HFFc6 (cell line): ENCODE measurements at regions not wholly inside any gene's neighbourhood (a gene's known extent, or its start where the extent isn't known, plus 50 kb on each side); places are given as distances from the start of the nearest gene placed in this dataset.

ENCODE experiments used
- DNase-seq: peaks from one replicate; pipeline ENCODE4 v3.0.0-alpha.2; 2018
- H3K27ac Mint-ChIP-seq: 2 replicates; pipeline ENCODE4 v1.8.0; 2020; ENCODE audit warnings: mild to moderate bottlenecking, mixed read lengths
- H3K27me3 Mint-ChIP-seq: 2 replicates; pipeline ENCODE4 v1.8.0; 2021; ENCODE audit warnings: mild to moderate bottlenecking, moderate library complexity, mixed read lengths; ENCODE audit not compliant: insufficient read depth
- H3K36me3 Mint-ChIP-seq: 2 replicates; pipeline ENCODE4 v1.8.0; 2021; ENCODE audit warnings: low read depth, mixed read lengths
- H3K4me1 Mint-ChIP-seq: 2 replicates; pipeline ENCODE4 v1.8.0; 2020; ENCODE audit warnings: low read depth, mixed read lengths
- H3K4me3 Mint-ChIP-seq: 2 replicates; pipeline ENCODE4 v1.8.0; 2020; ENCODE audit warnings: mild to moderate bottlenecking, moderate library complexity, mixed read lengths
- H3K9me3 Mint-ChIP-seq: 2 replicates; pipeline ENCODE4 v1.8.0; 2020; ENCODE audit warnings: mild to moderate bottlenecking, mixed read lengths
- CTCF ChIP-seq: fragments of 200-600 bp; sonication (generic); IDR thresholded peaks from 2 replicates; pipeline ENCODE4 v1.5.0; 2021; ENCODE audit warnings: antibody characterized with exemption, mild to moderate bottlenecking

GRCh38 chr1:173400387-173400995 is 76.6 kb upstream of the PRDX6 start:
- peaks cover 8% of the 10 kb centered on the region for H3K4me1 Mint-ChIP-seq
- DNase-seq, result no peak
- 0 out of 2 replicates have a peak, but pooled peaks cover 8% of the 10 kb centered on the region for H3K36me3 Mint-ChIP-seq
- H3K27me3 Mint-ChIP-seq, result no peaks in the 10 kb centered on the region
- TF ChIP-seq CTCF, result no peak
- no peaks in the 10 kb centered on the region for H3K9me3 Mint-ChIP-seq
- H3K4me3 Mint-ChIP-seq, result no peak overlapping the region
- H3K27ac Mint-ChIP-seq, result no peak overlapping the region

GRCh38 chr1:173403996-173404395 is 73.1 kb upstream of the PRDX6 start:
- Mint-ChIP-seq H3K27me3 (peaks cover 3% of the 10 kb centered on the region; the same call in 1 of the 2 replicates), H3K9me3 (no peaks in the 10 kb centered on the region), H3K4me3 (no peak overlapping the region), H3K36me3 (0 out of 2 replicates have a peak, but pooled peaks cover 6% of the 10 kb centered on the region), H3K4me1 (peaks cover 23% of the 10 kb centered on the region), H3K27ac (no peak overlapping the region)
- DNase-seq, result no peak
- TF ChIP-seq CTCF, result no peak

GRCh38 chr1:173405281-173405680 is 71.9 kb upstream of the PRDX6 start:
- Mint-ChIP-seq H3K36me3 (no peaks in the 10 kb centered on the region), H3K27me3 (peaks cover 3% of the 10 kb centered on the region; the same call in 1 of the 2 replicates), H3K9me3 (no peaks in the 10 kb centered on the region), H3K4me1 (peaks cover 36% of the 10 kb centered on the region), H3K27ac (no peak overlapping the region), H3K4me3 (no peak overlapping the region)
- no peak for DNase-seq
- no peak for TF ChIP-seq CTCF

GRCh38 chr1:173405834-173406233 is 71.3 kb upstream of the PRDX6 start:
- H3K27ac Mint-ChIP-seq, result peak overlapping the region; percentile 72; the same call in 1 of the 2 replicates

GRCh38 chr1:173406783-173407230 is 70.3 kb upstream of the PRDX6 start:
- Mint-ChIP-seq H3K27ac (no peak overlapping the region), H3K27me3 (peaks cover 3% of the 10 kb centered on the region; the same call in 1 of the 2 replicates), H3K4me1 (peaks cover 49% of the 10 kb centered on the region), H3K9me3 (no peaks in the 10 kb centered on the region), H3K36me3 (no peaks in the 10 kb centered on the region), H3K4me3 (no peak overlapping the region)
- no peak for TF ChIP-seq CTCF
- no peak for DNase-seq

More at GRCh38 chr1:173405834-173406233, 71.3 kb upstream of the PRDX6 start:
- Mint-ChIP-seq H3K4me1 (peaks cover 42% of the 10 kb centered on the region), H3K4me3 (no peak overlapping the region), H3K27me3 (peaks cover 3% of the 10 kb centered on the region; the same call in 1 of the 2 replicates), H3K36me3 (no peaks in the 10 kb centered on the region), H3K9me3 (no peaks in the 10 kb centered on the region)
- peak; percentile 74 for DNase-seq
- TF ChIP-seq CTCF, result no peak
